MCF 10A (cell line): ENCODE measurements at regions not wholly inside any gene's neighbourhood (a gene's known extent, or its start where the extent isn't known, plus 50 kb on each side); places are given as distances from the start of the nearest gene placed in this dataset.

Experiments used
- BruUV-seq: library from RNA; stranded (reverse); fragments of 400-500 nt; replicated peaks from 2 replicates; lab custom pipeline; 2021; lab: Mats Ljungman, UMichigan
- CTCF ChIA-PET: fragments of 300-600 bp; sonication (Branson Sonifier 250); formaldehyde crosslinking; extraction: SDS; loops from one replicate; lab custom pipeline; 2021; ENCODE audit warnings: antibody characterized with exemption, inconsistent platforms; lab: Yijun Ruan, JAX
- POLR2A ChIA-PET: fragments of 300-600, 350-650 bp; sonication (Branson Sonifier 250); formaldehyde crosslinking; extraction: SDS; loops from one replicate; lab custom pipeline; 2020; ENCODE audit warnings: antibody characterized with exemption, inconsistent platforms; lab: Yijun Ruan, JAX
- DNase-seq: peaks from one replicate; pipeline ENCODE4 v3.0.0-alpha.2; 2018; ENCODE audit not compliant: unreplicated experiment
- H3K27ac Mint-ChIP-seq: one replicate; pipeline ENCODE4 v1.8.0; 2022; ENCODE audit warnings: mild to moderate bottlenecking, low read depth, mixed read lengths; ENCODE audit not compliant: unreplicated experiment
- H3K27me3 Mint-ChIP-seq: one replicate; pipeline ENCODE4 v1.8.0; 2022; ENCODE audit warnings: mixed read lengths; ENCODE audit not compliant: insufficient read depth, unreplicated experiment
- H3K36me3 Mint-ChIP-seq: one replicate; pipeline ENCODE4 v1.8.0; 2022; ENCODE audit warnings: mild to moderate bottlenecking, moderate library complexity, mixed read lengths; ENCODE audit not compliant: insufficient read depth, unreplicated experiment
- H3K4me1 Mint-ChIP-seq: one replicate; pipeline ENCODE4 v1.8.0; 2022; ENCODE audit warnings: mixed read lengths; ENCODE audit not compliant: insufficient read depth, unreplicated experiment
- H3K4me3 Mint-ChIP-seq: one replicate; pipeline ENCODE4 v1.8.0; 2022; ENCODE audit warnings: mild to moderate bottlenecking, moderate library complexity, mixed read lengths; ENCODE audit not compliant: unreplicated experiment
- H3K9me3 Mint-ChIP-seq: one replicate; pipeline ENCODE4 v1.8.0; 2022; ENCODE audit warnings: mixed read lengths; ENCODE audit not compliant: unreplicated experiment
- intact Hi-C: fragments of 100-400 bp; cut with micrococcal nuclease; formaldehyde crosslinking; loops from 2 replicates; pipeline ENCODE4 v1.14.1; 2022
- TF ChIP-seq, protein P1 (sequence below): fragments of 200-600 bp; IDR thresholded peaks from one replicate; pipeline ENCODE4 v1.8.0; 2022; ENCODE audit warnings: antibody characterized with exemption, mild to moderate bottlenecking; ENCODE audit not compliant: unreplicated experiment

DNA sequence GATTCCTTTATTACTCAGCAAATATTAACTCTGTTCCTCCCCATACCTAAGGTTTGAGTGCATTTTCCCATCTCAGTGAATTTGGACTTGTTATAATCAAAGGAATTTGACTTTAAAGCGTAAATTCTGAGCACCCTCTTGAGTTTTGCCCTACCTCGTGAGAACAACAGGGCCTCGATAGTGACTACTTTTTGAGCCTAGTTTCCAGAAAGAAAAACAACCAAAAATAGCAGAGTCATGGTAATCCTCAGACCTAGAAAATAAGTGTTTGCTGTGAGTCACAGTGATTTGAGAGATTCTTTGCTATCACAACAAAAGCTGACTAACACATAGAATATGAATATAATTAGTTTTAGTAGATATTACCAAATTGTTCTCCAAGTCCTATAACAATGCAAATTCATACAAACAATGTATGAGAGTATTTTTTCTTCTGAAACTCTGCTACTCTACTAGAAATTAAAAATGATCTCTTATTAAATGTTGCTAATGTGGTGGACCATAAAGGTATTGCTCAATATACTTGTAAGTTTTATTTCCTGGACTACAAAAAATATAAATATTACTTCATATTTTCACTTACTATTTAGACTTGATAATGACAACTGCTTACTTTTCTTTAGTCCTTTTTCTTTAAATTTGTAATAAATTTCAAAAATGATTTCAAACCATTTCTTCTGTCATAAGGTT is 759.7 kb downstream of the BRINP1 start:
- no peak overlapping the region for H3K4me3 Mint-ChIP-seq
- CTCF ChIA-PET: interaction anchor here (0.7 to 4.1 kb wide), 3 partner anchors 13 to 148 kb away, joined by 3 to 25 read pairs (median 4); no protein-coding TSS in a partner anchor

DNA sequence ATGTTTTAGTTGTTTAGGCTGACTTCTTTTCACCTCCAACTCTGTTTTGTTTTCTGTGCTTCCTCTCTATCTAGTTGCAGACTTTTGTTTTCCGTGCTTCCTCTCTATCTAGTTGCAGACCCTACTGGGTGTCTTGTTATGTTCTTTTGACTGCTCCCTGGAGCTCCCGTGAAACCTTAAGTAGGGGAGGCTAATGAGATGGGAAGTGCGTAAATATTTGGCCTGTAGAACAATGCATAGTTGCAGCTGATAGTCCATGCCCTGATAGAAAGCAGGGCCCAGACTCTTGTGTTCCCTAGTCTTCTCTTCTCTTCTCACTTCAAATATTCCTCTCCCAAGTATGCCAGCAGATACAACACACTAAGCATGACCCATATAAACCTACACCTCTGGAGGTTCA is 757.0 kb downstream of the BRINP1 start:
- ChIA-PET CTCF (interaction anchor here (1.0 kb wide), 1 partner anchor 21 kb away, joined by 3 read pairs; no protein-coding TSS in a partner anchor), POLR2A (no interaction called here)
- intact Hi-C loops: no loop called here
- no peak overlapping the region for H3K27ac Mint-ChIP-seq
- BruUV-seq: no TSS peak
- H3K36me3 Mint-ChIP-seq: no peaks in the 10 kb centered on the region
- no peaks in the 10 kb centered on the region for H3K27me3 Mint-ChIP-seq
- no peak overlapping the region for H3K4me3 Mint-ChIP-seq
- peaks cover 10% of the 10 kb centered on the region for H3K9me3 Mint-ChIP-seq
- TF ChIP-seq, protein P1, sequence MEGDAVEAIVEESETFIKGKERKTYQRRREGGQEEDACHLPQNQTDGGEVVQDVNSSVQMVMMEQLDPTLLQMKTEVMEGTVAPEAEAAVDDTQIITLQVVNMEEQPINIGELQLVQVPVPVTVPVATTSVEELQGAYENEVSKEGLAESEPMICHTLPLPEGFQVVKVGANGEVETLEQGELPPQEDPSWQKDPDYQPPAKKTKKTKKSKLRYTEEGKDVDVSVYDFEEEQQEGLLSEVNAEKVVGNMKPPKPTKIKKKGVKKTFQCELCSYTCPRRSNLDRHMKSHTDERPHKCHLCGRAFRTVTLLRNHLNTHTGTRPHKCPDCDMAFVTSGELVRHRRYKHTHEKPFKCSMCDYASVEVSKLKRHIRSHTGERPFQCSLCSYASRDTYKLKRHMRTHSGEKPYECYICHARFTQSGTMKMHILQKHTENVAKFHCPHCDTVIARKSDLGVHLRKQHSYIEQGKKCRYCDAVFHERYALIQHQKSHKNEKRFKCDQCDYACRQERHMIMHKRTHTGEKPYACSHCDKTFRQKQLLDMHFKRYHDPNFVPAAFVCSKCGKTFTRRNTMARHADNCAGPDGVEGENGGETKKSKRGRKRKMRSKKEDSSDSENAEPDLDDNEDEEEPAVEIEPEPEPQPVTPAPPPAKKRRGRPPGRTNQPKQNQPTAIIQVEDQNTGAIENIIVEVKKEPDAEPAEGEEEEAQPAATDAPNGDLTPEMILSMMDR: no peak
- no peak for DNase-seq
- H3K4me1 Mint-ChIP-seq: peaks cover 19% of the 10 kb centered on the region

More for the DNA sequence above, 759.7 kb downstream of the BRINP1 start:
- peak; percentile 70 for DNase-seq
- Mint-ChIP-seq H3K9me3 (peaks cover 10% of the 10 kb centered on the region), H3K4me1 (peaks cover 13% of the 10 kb centered on the region), H3K36me3 (no peaks in the 10 kb centered on the region), H3K27ac (peak overlapping the region; percentile 86), H3K27me3 (no peaks in the 10 kb centered on the region)
- TF ChIP-seq, protein P1: no peak
- intact Hi-C loops: no loop called here
- POLR2A ChIA-PET: no interaction called here
- no TSS peak for BruUV-seq

DNA sequence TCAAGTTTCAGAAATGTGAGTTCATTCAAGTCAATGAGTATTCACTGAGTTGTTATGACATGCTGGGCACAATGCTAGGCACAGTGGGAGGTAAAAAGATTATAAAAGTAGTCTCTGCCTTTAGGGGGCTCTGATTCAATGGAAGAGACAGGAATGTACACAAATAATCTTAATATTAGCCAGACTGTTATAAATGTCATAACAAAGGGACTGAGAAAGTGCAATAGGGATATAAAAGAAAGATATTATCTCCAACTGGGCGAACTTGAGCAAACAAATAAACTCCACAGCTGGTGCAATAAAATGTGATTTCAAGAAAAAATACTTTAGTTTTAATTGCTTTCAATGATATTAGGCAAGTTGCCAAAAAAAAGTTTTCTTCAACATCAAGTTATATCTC is 755.2 kb downstream of the BRINP1 start:
- no peak overlapping the region for H3K4me3 Mint-ChIP-seq
- H3K9me3 Mint-ChIP-seq: peaks cover 10% of the 10 kb centered on the region
- ChIA-PET CTCF (interaction anchor here (0.6 to 1.2 kb wide), 2 partner anchors 440 to 722 kb away, joined by 3 to 4 read pairs; no protein-coding TSS in a partner anchor), POLR2A (no interaction called here)
- no peak overlapping the region for H3K27ac Mint-ChIP-seq
- DNase-seq: no peak
- no peaks in the 10 kb centered on the region for H3K36me3 Mint-ChIP-seq
- H3K4me1 Mint-ChIP-seq: peaks cover 28% of the 10 kb centered on the region
- no peaks in the 10 kb centered on the region for H3K27me3 Mint-ChIP-seq
- TF ChIP-seq, protein P1: no peak
- intact Hi-C loops: no loop called here
- BruUV-seq: no TSS peak

DNA sequence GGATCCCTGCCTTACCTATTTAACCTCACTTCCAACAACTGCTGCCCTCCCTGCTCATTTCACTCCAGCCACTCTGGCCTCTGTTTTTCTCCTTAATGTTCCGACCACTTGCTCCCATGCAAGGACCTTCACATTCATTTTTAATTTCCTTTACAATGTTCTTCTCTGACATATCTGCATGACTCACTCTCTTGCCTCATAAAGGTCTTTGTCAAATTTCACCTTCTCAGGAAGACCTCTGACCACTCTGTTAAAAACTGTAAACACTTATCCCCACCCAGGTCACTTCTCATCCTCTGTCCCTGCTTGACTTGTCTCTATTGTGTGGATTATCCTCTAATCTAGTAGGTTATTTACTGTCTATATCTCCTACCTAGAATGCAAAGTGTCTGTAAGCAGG is 751.2 kb downstream of the BRINP1 start:
- H3K27me3 Mint-ChIP-seq: no peaks in the 10 kb centered on the region
- BruUV-seq: no TSS peak
- intact Hi-C loops: no loop called here
- no peak overlapping the region for H3K4me3 Mint-ChIP-seq
- H3K4me1 Mint-ChIP-seq: peaks cover 22% of the 10 kb centered on the region
- POLR2A ChIA-PET: no interaction called here
- DNase-seq: peak; percentile 70
- CTCF ChIA-PET: interaction anchor here (0.9 kb wide), 1 partner anchor 938 kb away, joined by 3 read pairs; no protein-coding TSS in a partner anchor
- peak overlapping the region; percentile 9 for H3K27ac Mint-ChIP-seq
- H3K9me3 Mint-ChIP-seq: no peaks in the 10 kb centered on the region
- TF ChIP-seq, protein P1: no peak
- H3K36me3 Mint-ChIP-seq: no peaks in the 10 kb centered on the region
